ENCODE measurements at regions not wholly inside any gene's neighbourhood (a gene's known extent, or its start where the extent isn't known, plus 50 kb on each side); places are given as distances from the start of the nearest gene placed in this dataset.

GRCh38 chr15:92545996-92546395, 109.6 kb downstream of the FAM174B start:
- H3K9me3 ChIP-seq (ENCODE audit: low read length), result no peaks in the 10 kb centered on the region
- H3K9me2 ChIP-seq (replicated peaks; ENCODE audit: low read length), result no peaks in the 10 kb centered on the region
- no peaks in the 10 kb centered on the region for H3K36me3 ChIP-seq (ENCODE audit: low read depth, low read length)
- no peaks in the 10 kb centered on the region for H3K79me2 ChIP-seq (ENCODE audit: low read length)
- DNase-seq (no peak), ATAC-seq (no peak)
- no peak for TF ChIP-seq EZH2 (IDR thresholded peaks at IDR 0.05; ENCODE audit: low read length, unreplicated experiment)
- TF ChIP-seq EZH2phosphoT487 (IDR thresholded peaks at IDR 0.05; ENCODE audit: borderline replicate concordance, low read length), result no peak
- no peak for TF ChIP-seq CTCF (conservative IDR thresholded peaks at IDR 0.05; ENCODE audit: low read depth, low read length)
- intact Hi-C loops (cut with micrococcal nuclease), result no loop called here
- no peak overlapping the region for H2AFZ ChIP-seq (ENCODE audit: low read length)
- no peak overlapping the region for H3K9ac ChIP-seq (ENCODE audit: low read length)
- ChIA-PET POLR2A (ENCODE audit: unreplicated experiment) (no interaction called here), CTCF (no interaction called here)
- H3K4me1 ChIP-seq (ENCODE audit: insufficient read depth, low read length), result no peaks in the 10 kb centered on the region
- no TSS peak for BruUV-seq (replicated peaks)
- no peaks in the 10 kb centered on the region for H4K20me1 ChIP-seq (ENCODE audit: low read length)
- no peaks in the 10 kb centered on the region for H3F3A ChIP-seq (ENCODE audit: low read length, unreplicated experiment)
- no peak overlapping the region for H3K27ac ChIP-seq (ENCODE audit: low read length)
- H3K27me3 ChIP-seq (ENCODE audit: low read length), result peaks cover 35% of the 10 kb centered on the region
- no peak overlapping the region for H3K4me2 ChIP-seq (ENCODE audit: low read length)
- no peak overlapping the region for H3K4me3 ChIP-seq (ENCODE audit: low read length)

- H3K4me1 ChIP-seq (ENCODE audit: insufficient read depth, low read length), result no peaks in the 10 kb centered on the region
- no peak overlapping the region for H3K4me3 ChIP-seq (ENCODE audit: low read length)
- ChIA-PET POLR2A (ENCODE audit: unreplicated experiment) (no interaction called here), CTCF (no interaction called here)
- no peaks in the 10 kb centered on the region for H3F3A ChIP-seq (ENCODE audit: low read length, unreplicated experiment)
- no peak overlapping the region for H3K27ac ChIP-seq (ENCODE audit: low read length)
- intact Hi-C loops (cut with micrococcal nuclease), result no loop called here
- no peaks in the 10 kb centered on the region for H3K79me2 ChIP-seq (ENCODE audit: low read length)
- no peak overlapping the region for H3K9ac ChIP-seq (ENCODE audit: low read length)
- ATAC-seq, result no peak
- TF ChIP-seq EZH2phosphoT487 (IDR thresholded peaks at IDR 0.05; ENCODE audit: borderline replicate concordance, low read length), result no peak
- no peak for TF ChIP-seq CTCF (conservative IDR thresholded peaks at IDR 0.05; ENCODE audit: low read depth, low read length)
- no peak for TF ChIP-seq EZH2 (IDR thresholded peaks at IDR 0.05; ENCODE audit: low read length, unreplicated experiment)
- no peaks in the 10 kb centered on the region for H3K36me3 ChIP-seq (ENCODE audit: low read depth, low read length)
- no peak overlapping the region for H2AFZ ChIP-seq (ENCODE audit: low read length)
- H3K27me3 ChIP-seq (ENCODE audit: low read length), result peaks cover 63% of the 10 kb centered on the region
- H3K4me2 ChIP-seq (ENCODE audit: low read length), result no peak overlapping the region
- no TSS peak for BruUV-seq (replicated peaks)
- H3K9me3 ChIP-seq (ENCODE audit: low read length), result no peaks in the 10 kb centered on the region
- no peaks in the 10 kb centered on the region for H3K9me2 ChIP-seq (replicated peaks; ENCODE audit: low read length)
- no peak for DNase-seq
- no peaks in the 10 kb centered on the region for H4K20me1 ChIP-seq (ENCODE audit: low read length)
These were observed 114.0 kb downstream of the FAM174B start for GRCh38 chr15:92541291-92542200.

GRCh38 chr15:92538115-92538514, 117.5 kb downstream of the FAM174B start:
- H3K9me3 ChIP-seq (ENCODE audit: low read length), result no peaks in the 10 kb centered on the region
- no peaks in the 10 kb centered on the region for H3K9me2 ChIP-seq (replicated peaks; ENCODE audit: low read length)
- no peak overlapping the region for H3K27ac ChIP-seq (ENCODE audit: low read length)
- no peaks in the 10 kb centered on the region for H3K4me1 ChIP-seq (ENCODE audit: insufficient read depth, low read length)
- no TSS peak for BruUV-seq (replicated peaks)
- H3K79me2 ChIP-seq (ENCODE audit: low read length), result no peaks in the 10 kb centered on the region
- no peak overlapping the region for H3K4me2 ChIP-seq (ENCODE audit: low read length)
- H3F3A ChIP-seq (ENCODE audit: low read length, unreplicated experiment), result no peaks in the 10 kb centered on the region
- no peak for TF ChIP-seq EZH2 (IDR thresholded peaks at IDR 0.05; ENCODE audit: low read length, unreplicated experiment)
- TF ChIP-seq EZH2phosphoT487 (IDR thresholded peaks at IDR 0.05; ENCODE audit: borderline replicate concordance, low read length), result no peak
- no peak for TF ChIP-seq CTCF (conservative IDR thresholded peaks at IDR 0.05; ENCODE audit: low read depth, low read length)
- H3K9ac ChIP-seq (ENCODE audit: low read length), result no peak overlapping the region
- no peaks in the 10 kb centered on the region for H4K20me1 ChIP-seq (ENCODE audit: low read length)
- ATAC-seq (no peak), DNase-seq (no peak)
- intact Hi-C loops (cut with micrococcal nuclease), result no loop called here
- no peak overlapping the region for H3K4me3 ChIP-seq (ENCODE audit: low read length)
- H2AFZ ChIP-seq (ENCODE audit: low read length), result no peak overlapping the region
- ChIA-PET POLR2A (ENCODE audit: unreplicated experiment) (no interaction called here), CTCF (no interaction called here)
- peaks cover 52% of the 10 kb centered on the region for H3K27me3 ChIP-seq (ENCODE audit: low read length)
- no peaks in the 10 kb centered on the region for H3K36me3 ChIP-seq (ENCODE audit: low read depth, low read length)

Data from PC-3 (cell line).